ENCODE measurements at regions not wholly inside any gene's neighbourhood (a gene's known extent, or its start where the extent isn't known, plus 50 kb on each side); places are given as distances from the start of the nearest gene placed in this dataset.

DNA sequence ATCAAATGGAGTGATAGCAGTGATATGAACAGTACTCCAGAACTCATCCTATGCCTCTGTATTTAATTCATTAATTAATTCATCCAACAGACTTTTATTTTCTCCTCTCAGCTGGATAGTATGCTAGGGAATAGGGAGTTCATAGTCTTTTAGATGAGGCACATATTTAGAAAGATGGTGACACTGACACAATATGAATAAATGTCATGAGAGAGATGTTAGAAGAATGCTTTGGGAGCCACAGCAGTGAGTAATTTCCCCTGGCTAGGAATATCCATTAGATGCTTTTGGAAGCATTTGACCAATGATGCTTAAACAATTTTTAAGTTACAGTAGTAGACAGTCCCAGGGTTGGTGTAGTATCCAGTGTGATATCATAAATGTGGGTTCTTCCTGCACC lies 428.7 kb upstream of the SGCD start:
- Histone ChIP-seq H4K20me1 (ENCODE audit: insufficient read depth) (no peaks in the 10 kb centered on the region), H3K27ac (no peak overlapping the region), H3K79me2 (ENCODE audit: low read depth) (no peaks in the 10 kb centered on the region), H3K9me2 (ENCODE audit: insufficient read depth) (no peaks in the 10 kb centered on the region), H3K4me2 (no peak overlapping the region), H3K36me3 (ENCODE audit: low read depth) (no peaks in the 10 kb centered on the region), H2AFZ (no peak overlapping the region), H3K4me3 (no peak overlapping the region), H3K4me1 (replicated peaks; ENCODE audit: insufficient read depth) (no peaks in the 10 kb centered on the region), H3K27me3 (ENCODE audit: insufficient read depth, low read depth) (no peaks in the 10 kb centered on the region), H3K9me3 (ENCODE audit: insufficient read depth, low read depth) (no peaks in the 10 kb centered on the region), H3F3A (ENCODE audit: insufficient read depth, low read depth) (no peaks in the 10 kb centered on the region)
- TF ChIP-seq, protein P1, sequence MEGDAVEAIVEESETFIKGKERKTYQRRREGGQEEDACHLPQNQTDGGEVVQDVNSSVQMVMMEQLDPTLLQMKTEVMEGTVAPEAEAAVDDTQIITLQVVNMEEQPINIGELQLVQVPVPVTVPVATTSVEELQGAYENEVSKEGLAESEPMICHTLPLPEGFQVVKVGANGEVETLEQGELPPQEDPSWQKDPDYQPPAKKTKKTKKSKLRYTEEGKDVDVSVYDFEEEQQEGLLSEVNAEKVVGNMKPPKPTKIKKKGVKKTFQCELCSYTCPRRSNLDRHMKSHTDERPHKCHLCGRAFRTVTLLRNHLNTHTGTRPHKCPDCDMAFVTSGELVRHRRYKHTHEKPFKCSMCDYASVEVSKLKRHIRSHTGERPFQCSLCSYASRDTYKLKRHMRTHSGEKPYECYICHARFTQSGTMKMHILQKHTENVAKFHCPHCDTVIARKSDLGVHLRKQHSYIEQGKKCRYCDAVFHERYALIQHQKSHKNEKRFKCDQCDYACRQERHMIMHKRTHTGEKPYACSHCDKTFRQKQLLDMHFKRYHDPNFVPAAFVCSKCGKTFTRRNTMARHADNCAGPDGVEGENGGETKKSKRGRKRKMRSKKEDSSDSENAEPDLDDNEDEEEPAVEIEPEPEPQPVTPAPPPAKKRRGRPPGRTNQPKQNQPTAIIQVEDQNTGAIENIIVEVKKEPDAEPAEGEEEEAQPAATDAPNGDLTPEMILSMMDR (conservative IDR thresholded peaks at IDR 0.05), result no peak
- TF ChIP-seq EZH2 (IDR thresholded peaks at IDR 0.05; ENCODE audit: low read depth), result no peak
- no peak for DNase-seq
- intact Hi-C loops (cut with micrococcal nuclease; ENCODE audit: unreplicated experiment), result no loop called here
- BruUV-seq (replicated peaks), result no TSS peak
- CTCF ChIA-PET, result no interaction called here
- POLR2A ChIA-PET (ENCODE audit: unreplicated experiment), result no interaction called here

DNA sequence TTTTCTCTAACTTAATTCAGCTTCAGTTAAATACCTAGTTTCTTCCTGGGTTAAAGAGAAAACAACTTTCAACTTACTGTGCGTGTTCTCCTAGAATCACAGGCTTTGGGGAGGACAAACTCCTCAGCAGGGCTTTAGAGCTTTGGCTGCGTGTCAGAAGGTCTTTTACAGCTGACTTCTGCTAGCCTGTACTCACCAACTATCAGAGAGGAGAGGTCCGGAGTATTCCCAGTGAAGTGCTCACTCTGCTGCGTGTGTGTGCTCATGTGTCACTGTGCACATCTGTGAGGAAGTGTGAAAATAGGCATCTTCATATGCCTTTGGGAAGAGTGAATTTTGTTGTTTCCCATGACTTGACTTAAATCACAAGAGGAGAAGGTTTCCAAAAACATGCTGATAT lies 423.2 kb upstream of the SGCD start:
- DNase-seq, result no peak
- no peaks in the 10 kb centered on the region for H3K4me1 ChIP-seq (replicated peaks; ENCODE audit: insufficient read depth)
- no peak for TF ChIP-seq EZH2 (IDR thresholded peaks at IDR 0.05; ENCODE audit: low read depth)
- TF ChIP-seq, protein P1 (conservative IDR thresholded peaks at IDR 0.05), result no peak
- no peaks in the 10 kb centered on the region for H3K79me2 ChIP-seq (ENCODE audit: low read depth)
- no peaks in the 10 kb centered on the region for H4K20me1 ChIP-seq (ENCODE audit: insufficient read depth)
- H3F3A ChIP-seq (ENCODE audit: insufficient read depth, low read depth), result no peaks in the 10 kb centered on the region
- no peaks in the 10 kb centered on the region for H3K9me2 ChIP-seq (ENCODE audit: insufficient read depth)
- intact Hi-C loops (cut with micrococcal nuclease; ENCODE audit: unreplicated experiment), result no loop called here
- BruUV-seq (replicated peaks), result no TSS peak
- no peak overlapping the region for H3K4me2 ChIP-seq
- no peak overlapping the region for H3K27ac ChIP-seq
- H3K9me3 ChIP-seq (ENCODE audit: insufficient read depth, low read depth), result no peaks in the 10 kb centered on the region
- ChIA-PET CTCF (no interaction called here), POLR2A (ENCODE audit: unreplicated experiment) (no interaction called here)
- no peaks in the 10 kb centered on the region for H3K36me3 ChIP-seq (ENCODE audit: low read depth)
- H3K4me3 ChIP-seq, result no peak overlapping the region
- no peak overlapping the region for H2AFZ ChIP-seq
- H3K27me3 ChIP-seq (ENCODE audit: insufficient read depth, low read depth), result no peaks in the 10 kb centered on the region

- Histone ChIP-seq H3K9me2 (ENCODE audit: insufficient read depth) (no peaks in the 10 kb centered on the region), H3K4me3 (no peak overlapping the region), H3K4me1 (replicated peaks; ENCODE audit: insufficient read depth) (no peaks in the 10 kb centered on the region), H3K4me2 (no peak overlapping the region), H3K9me3 (ENCODE audit: insufficient read depth, low read depth) (no peaks in the 10 kb centered on the region), H3K79me2 (ENCODE audit: low read depth) (no peaks in the 10 kb centered on the region), H3K27me3 (ENCODE audit: insufficient read depth, low read depth) (no peaks in the 10 kb centered on the region), H3K36me3 (ENCODE audit: low read depth) (no peaks in the 10 kb centered on the region), H3F3A (ENCODE audit: insufficient read depth, low read depth) (no peaks in the 10 kb centered on the region), H3K27ac (no peak overlapping the region), H4K20me1 (ENCODE audit: insufficient read depth) (no peaks in the 10 kb centered on the region), H2AFZ (no peak overlapping the region)
- no peak for DNase-seq
- TF ChIP-seq EZH2 (IDR thresholded peaks at IDR 0.05; ENCODE audit: low read depth), result no peak
- TF ChIP-seq, protein P1 (conservative IDR thresholded peaks at IDR 0.05), result no peak
- POLR2A ChIA-PET (ENCODE audit: unreplicated experiment), result no interaction called here
- intact Hi-C loops (cut with micrococcal nuclease; ENCODE audit: unreplicated experiment), result no loop called here
- BruUV-seq (replicated peaks), result no TSS peak
- CTCF ChIA-PET, result no interaction called here
Observed at GRCh38 chr5:155905364-155905763, 421.6 kb upstream of the SGCD start.

Measured in PC-9 (cell line).